ENCODE measurements at regions not wholly inside any gene's neighbourhood (a gene's known extent, or its start where the extent isn't known, plus 50 kb on each side); places are given as distances from the start of the nearest gene placed in this dataset.
A peak's percentile ranks its signal among the peaks of the same experiment; 100 is the strongest.

- Histone ChIP-seq H3K4me3 (replicated peaks; ENCODE audit: insufficient read depth, low read length) (no peak overlapping the region), H3K27ac (replicated peaks) (no peak overlapping the region), H3K27me3 (ENCODE audit: insufficient read depth, poor library complexity, severe bottlenecking) (no peaks in the 10 kb centered on the region)
- TF ChIP-seq POLR2AphosphoS5 (IDR thresholded peaks at IDR 0.05; ENCODE audit: low read depth), result no peak
- no peak for DNase-seq (ENCODE audit: low read depth in 1 of 2, low spot score in 1 of 2)
Measured at GRCh38 chr1:38567401-38567800, 292.2 kb downstream of the RRAGC start.

- no peak for DNase-seq (ENCODE audit: low read depth in 1 of 2, low spot score in 1 of 2)
- Histone ChIP-seq H3K27ac (replicated peaks) (no peak overlapping the region), H3K27me3 (ENCODE audit: insufficient read depth, poor library complexity, severe bottlenecking) (no peaks in the 10 kb centered on the region), H3K4me3 (replicated peaks; ENCODE audit: insufficient read depth, low read length) (no peak overlapping the region)
- no peak for TF ChIP-seq REST (IDR thresholded peaks at IDR 0.05; ENCODE audit: insufficient replicate concordance, low read depth)
- no peak for TF ChIP-seq POLR2AphosphoS5 (IDR thresholded peaks at IDR 0.05; ENCODE audit: low read depth)
- no peak for TF ChIP-seq GABPA (IDR thresholded peaks at IDR 0.05; ENCODE audit: low read depth)
- no peak for TF ChIP-seq SPI1 (IDR thresholded peaks at IDR 0.05; ENCODE audit: borderline replicate concordance, low read depth)
- no peak for TF ChIP-seq CTCF (IDR thresholded peaks at IDR 0.05; ENCODE audit: insufficient read depth, low read length)
Measured at GRCh38 chr1:38565020-38565491, 294.5 kb downstream of the RRAGC start.

- TF ChIP-seq CTCF (IDR thresholded peaks at IDR 0.05; ENCODE audit: insufficient read depth, low read length) (no peak), GABPA (IDR thresholded peaks at IDR 0.05; ENCODE audit: low read depth) (no peak), SPI1 (IDR thresholded peaks at IDR 0.05; ENCODE audit: borderline replicate concordance, low read depth) (peak; percentile 60; the same call in 1 of the 2 replicates)
Measured at GRCh38 chr1:38563942-38564735, 295.4 kb downstream of the RRAGC start.

GRCh38 chr1:38561725-38562124 is 297.8 kb downstream of the RRAGC start:
- Histone ChIP-seq H3K27ac (replicated peaks) (no peak overlapping the region), H3K4me3 (replicated peaks; ENCODE audit: insufficient read depth, low read length) (no peak overlapping the region), H3K27me3 (ENCODE audit: insufficient read depth, poor library complexity, severe bottlenecking) (no peaks in the 10 kb centered on the region)
- no peak for TF ChIP-seq SPI1 (IDR thresholded peaks at IDR 0.05; ENCODE audit: borderline replicate concordance, low read depth)
- no peak for TF ChIP-seq POLR2AphosphoS5 (IDR thresholded peaks at IDR 0.05; ENCODE audit: low read depth)
- TF ChIP-seq CTCF (IDR thresholded peaks at IDR 0.05; ENCODE audit: insufficient read depth, low read length), result no peak
- TF ChIP-seq REST (IDR thresholded peaks at IDR 0.05; ENCODE audit: insufficient replicate concordance, low read depth), result no peak
- no peak for TF ChIP-seq GABPA (IDR thresholded peaks at IDR 0.05; ENCODE audit: low read depth)
- DNase-seq (ENCODE audit: low read depth in 1 of 2, low spot score in 1 of 2), result no peak

More at GRCh38 chr1:38563942-38564735, 295.4 kb downstream of the RRAGC start:
- Histone ChIP-seq H3K27ac (replicated peaks) (no peak overlapping the region), H3K27me3 (ENCODE audit: insufficient read depth, poor library complexity, severe bottlenecking) (no peaks in the 10 kb centered on the region), H3K4me3 (replicated peaks; ENCODE audit: insufficient read depth, low read length) (no peak overlapping the region)
- peak in 1 of 2 experiments; percentile 8 for DNase-seq (ENCODE audit: low read depth in 1 of 2, low spot score in 1 of 2)

Measured in HL-60 (cell line).